ENCODE measurements at regions not wholly inside any gene's neighbourhood (a gene's known extent, or its start where the extent isn't known, plus 50 kb on each side); places are given as distances from the start of the nearest gene placed in this dataset.

DNA sequence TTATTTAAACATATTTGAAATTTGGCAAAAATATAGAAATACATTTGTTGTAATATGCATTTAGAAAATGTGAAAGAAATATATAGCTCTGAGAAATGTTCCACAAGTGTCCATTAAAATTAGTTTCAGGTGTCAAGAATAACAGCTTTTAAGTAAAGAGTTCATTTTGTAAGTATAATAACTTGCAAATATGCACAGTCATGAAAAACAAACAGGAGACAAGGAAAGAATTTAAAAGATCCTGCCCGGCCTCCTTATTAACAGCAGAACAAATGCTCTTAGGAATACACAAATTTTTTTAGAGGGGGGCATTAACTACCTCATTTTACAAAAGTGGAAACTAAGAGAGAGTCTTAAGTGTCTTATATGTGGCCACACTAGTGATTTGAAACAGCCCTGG is 77.7 kb upstream of the DBX2 start:
- TF ChIP-seq, protein P1, sequence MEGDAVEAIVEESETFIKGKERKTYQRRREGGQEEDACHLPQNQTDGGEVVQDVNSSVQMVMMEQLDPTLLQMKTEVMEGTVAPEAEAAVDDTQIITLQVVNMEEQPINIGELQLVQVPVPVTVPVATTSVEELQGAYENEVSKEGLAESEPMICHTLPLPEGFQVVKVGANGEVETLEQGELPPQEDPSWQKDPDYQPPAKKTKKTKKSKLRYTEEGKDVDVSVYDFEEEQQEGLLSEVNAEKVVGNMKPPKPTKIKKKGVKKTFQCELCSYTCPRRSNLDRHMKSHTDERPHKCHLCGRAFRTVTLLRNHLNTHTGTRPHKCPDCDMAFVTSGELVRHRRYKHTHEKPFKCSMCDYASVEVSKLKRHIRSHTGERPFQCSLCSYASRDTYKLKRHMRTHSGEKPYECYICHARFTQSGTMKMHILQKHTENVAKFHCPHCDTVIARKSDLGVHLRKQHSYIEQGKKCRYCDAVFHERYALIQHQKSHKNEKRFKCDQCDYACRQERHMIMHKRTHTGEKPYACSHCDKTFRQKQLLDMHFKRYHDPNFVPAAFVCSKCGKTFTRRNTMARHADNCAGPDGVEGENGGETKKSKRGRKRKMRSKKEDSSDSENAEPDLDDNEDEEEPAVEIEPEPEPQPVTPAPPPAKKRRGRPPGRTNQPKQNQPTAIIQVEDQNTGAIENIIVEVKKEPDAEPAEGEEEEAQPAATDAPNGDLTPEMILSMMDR (IDR thresholded peaks at IDR 0.05; ENCODE audit: insufficient read depth, missing control alignments): no peak
- DNase-seq (ENCODE audit: insufficient read length, low spot score): no peak
- FAIRE-seq: no peak

DNA sequence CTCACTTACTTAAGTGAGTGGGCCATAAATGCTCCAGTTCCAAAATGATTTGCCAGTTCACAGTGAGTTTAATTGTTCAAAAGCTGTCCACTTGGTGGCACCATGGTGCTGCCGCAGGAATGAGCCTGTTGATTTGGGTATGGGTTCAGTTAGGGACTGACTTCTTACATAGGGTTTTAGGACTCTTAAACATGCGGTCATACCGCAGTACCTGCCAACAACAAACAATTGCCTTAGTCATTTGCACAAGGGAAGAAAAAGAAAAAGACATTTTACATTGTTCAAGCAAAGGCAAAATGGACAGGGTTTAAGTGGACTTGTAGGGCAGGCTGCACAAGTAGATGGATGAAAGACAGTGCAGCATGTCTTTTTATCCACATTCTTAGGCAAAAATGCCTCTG is 80.0 kb upstream of the DBX2 start:
- DNase-seq (ENCODE audit: insufficient read length, low spot score): no peak
- TF ChIP-seq, protein P1 (IDR thresholded peaks at IDR 0.05; ENCODE audit: insufficient read depth, missing control alignments): peak; percentile 84
- FAIRE-seq: no peak

DNA sequence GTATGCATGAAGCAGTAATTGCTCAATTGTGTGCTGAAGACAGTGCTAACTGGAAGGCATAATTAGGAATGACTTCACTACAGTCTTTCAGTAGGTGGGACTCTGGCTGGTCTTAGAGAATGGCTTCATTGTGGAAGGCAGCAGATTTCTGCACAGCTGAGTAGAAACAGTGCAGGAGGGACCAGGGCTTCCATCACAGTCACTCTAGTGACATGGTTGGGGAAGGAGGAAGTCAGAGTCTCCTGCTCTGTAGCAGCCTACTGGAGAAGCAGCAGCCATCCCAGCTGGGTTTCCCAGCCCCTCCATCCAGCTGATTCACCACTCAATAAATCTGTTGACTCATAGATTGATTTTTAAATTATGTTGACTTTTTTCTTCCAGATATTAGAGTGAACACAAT is 80.6 kb upstream of the DBX2 start:
- FAIRE-seq (no peak), DNase-seq (ENCODE audit: insufficient read length, low spot score) (no peak)
- TF ChIP-seq, protein P1 (IDR thresholded peaks at IDR 0.05; ENCODE audit: insufficient read depth, missing control alignments): no peak

DNA sequence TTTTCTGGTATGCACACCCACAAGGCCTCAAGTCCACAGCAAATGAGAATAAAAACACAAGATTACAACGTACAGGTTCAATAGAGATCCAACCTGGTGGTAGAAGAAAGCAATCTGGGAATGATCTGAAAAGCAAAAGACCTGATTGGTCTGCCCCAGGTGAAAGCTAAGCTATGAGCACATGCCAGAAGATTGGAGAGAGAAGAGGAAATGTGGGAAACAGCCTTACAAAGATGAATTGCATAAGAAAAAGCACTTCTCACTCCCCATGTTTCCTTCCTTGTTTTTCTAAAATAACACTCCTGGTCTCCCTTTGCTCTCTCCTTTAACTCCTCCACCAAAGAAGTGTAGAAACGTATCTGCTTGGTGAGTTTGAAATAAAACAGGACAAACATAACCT is 77.3 kb upstream of the ANO6 start:
- FAIRE-seq: no peak
- TF ChIP-seq, protein P1 (IDR thresholded peaks at IDR 0.05; ENCODE audit: insufficient read depth, missing control alignments): no peak
- DNase-seq (ENCODE audit: insufficient read length, low spot score): no peak

DNA sequence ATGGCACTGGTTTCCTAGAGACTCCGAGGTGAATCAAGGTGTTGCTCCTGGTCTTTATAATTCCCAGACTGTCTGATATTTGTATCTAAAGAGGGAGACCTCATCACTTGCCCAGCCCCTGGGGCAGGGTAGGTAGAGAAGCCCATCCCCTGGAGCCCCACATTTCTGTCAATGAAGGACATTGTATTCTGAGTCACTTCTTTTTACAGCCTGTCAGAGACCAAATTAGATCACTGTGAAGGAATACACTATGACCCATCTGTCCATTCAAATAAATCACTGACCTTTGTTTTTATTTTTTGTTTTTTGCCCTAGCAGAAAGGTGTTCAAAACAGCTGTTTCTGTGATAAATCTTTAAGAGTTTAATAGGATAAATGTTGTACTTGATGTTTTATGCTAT is 67.9 kb upstream of the ANO6 start:
- TF ChIP-seq, protein P1 (IDR thresholded peaks at IDR 0.05; ENCODE audit: insufficient read depth, missing control alignments): no peak
- DNase-seq (ENCODE audit: insufficient read length, low spot score) (no peak), FAIRE-seq (no peak)

DNA sequence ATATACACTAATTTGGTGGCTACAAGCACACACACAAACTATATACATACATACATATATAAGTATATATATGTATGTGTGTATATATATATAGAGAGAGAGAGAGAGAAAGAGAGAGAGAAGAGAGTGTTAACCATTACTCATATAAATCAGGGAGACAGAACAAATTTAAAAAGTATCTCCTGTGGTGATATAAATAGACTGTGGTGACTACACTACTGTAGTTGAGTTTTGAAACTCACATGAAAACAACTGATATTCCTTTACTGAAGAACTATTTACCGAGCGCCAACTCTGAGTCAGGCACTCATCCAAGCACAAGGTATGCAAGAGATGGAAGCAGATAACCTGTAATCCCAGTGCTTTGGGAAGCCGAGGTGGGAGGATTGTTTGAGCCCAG is 67.3 kb upstream of the ANO6 start:
- TF ChIP-seq, protein P1 (IDR thresholded peaks at IDR 0.05; ENCODE audit: insufficient read depth, missing control alignments): no peak
- no peak for FAIRE-seq
- DNase-seq (ENCODE audit: insufficient read length, low spot score): no peak

DNA sequence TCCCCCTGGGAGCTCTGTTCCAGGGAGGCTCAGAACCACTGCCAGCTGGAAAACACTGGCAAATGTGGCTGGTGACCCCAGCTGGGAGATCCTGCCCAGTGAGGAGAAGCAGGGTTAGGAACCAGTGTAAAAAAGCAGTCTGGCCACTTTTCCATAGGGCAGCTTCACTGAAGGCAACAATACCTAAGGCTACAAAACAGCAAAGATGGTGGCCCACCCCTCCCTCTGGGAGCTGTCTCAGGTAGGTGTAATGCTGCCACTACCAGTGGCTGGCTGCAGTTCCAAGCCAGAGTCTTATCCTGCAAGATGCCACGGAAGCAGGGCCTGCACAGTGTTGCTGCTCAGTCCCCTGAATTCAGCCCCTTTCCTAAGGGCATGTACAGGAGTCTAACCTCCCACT is 50.6 kb upstream of the ANO6 start:
- FAIRE-seq: no peak
- TF ChIP-seq, protein P1 (IDR thresholded peaks at IDR 0.05; ENCODE audit: insufficient read depth, missing control alignments): no peak
- no peak for DNase-seq (ENCODE audit: insufficient read length, low spot score)

All from D721Med (cell line).